Neural cell (in vitro differentiated cells): ENCODE measurements at regions not wholly inside any gene's neighbourhood (a gene's known extent, or its start where the extent isn't known, plus 50 kb on each side); places are given as distances from the start of the nearest gene placed in this dataset.
"Not testable (repeated sequence)": the region's sequence is repeated elsewhere in the genome, so short reads cannot be mapped to it uniquely, and the experiment has no call there.

ENCODE experiments used
- CTCF ChIP-seq: fragments of 450-650 bp; IDR thresholded peaks from 2 replicates; pipeline ENCODE4 v1.5.1; 2014; ENCODE audit warnings: antibody characterized with exemption, mild to moderate bottlenecking, moderate library complexity; ENCODE audit not compliant: poor library complexity, severe bottlenecking
- TAF1 ChIP-seq: IDR thresholded peaks from 2 replicates; pipeline ENCODE4 v1.6.1; 2012; ENCODE audit warnings: low read depth

- not testable (repeated sequence) for TF ChIP-seq TAF1, CTCF
These were observed 451.9 kb upstream of the ZNF507 start for GRCh38 chr19:31893491-31893890.
